ENCODE measurements at regions not wholly inside any gene's neighbourhood (a gene's known extent, or its start where the extent isn't known, plus 50 kb on each side); places are given as distances from the start of the nearest gene placed in this dataset.

DNA sequence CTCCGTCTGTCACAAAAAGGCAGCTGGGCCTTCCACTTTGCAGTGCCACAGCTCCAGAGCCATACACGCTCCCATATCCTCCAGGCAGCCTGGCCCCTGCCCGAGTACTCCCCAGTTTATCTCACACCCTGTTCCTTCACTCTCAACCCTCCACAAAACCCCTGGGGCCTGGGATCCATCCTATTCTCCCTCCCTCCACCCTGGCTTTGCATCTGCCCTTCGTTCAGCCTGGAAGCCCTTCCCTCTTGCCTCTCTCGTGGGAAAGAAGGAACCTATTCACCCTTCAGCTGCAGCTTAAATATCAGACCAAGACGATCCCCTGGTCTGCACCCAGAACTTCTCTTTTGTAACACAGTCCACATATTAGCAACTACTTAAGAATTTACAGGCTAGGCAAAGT, 56.7 kb downstream of the CAMK2N1 start:
- no peaks in the 10 kb centered on the region for H3K27me3 ChIP-seq (ENCODE audit: insufficient read depth, low read length, poor library complexity, severe bottlenecking)
- no peaks in the 10 kb centered on the region for H3K36me3 ChIP-seq (ENCODE audit: insufficient read depth, low read length)
- H4K20me1 ChIP-seq (ENCODE audit: insufficient read depth, low read length, poor library complexity, severe bottlenecking) = no peaks in the 10 kb centered on the region
- H3K9me2 ChIP-seq (replicated peaks; ENCODE audit: low read depth, low read length) = no peaks in the 10 kb centered on the region
- no peaks in the 10 kb centered on the region for H3K9me3 ChIP-seq (ENCODE audit: insufficient read depth, low read depth, low read length)
- H3K4me3 ChIP-seq (ENCODE audit: low read length, poor library complexity, severe bottlenecking) = no peak overlapping the region
- no peak for TF ChIP-seq EZH2phosphoT487 (IDR thresholded peaks at IDR 0.05; ENCODE audit: borderline replicate concordance)
- TF ChIP-seq, protein P1, sequence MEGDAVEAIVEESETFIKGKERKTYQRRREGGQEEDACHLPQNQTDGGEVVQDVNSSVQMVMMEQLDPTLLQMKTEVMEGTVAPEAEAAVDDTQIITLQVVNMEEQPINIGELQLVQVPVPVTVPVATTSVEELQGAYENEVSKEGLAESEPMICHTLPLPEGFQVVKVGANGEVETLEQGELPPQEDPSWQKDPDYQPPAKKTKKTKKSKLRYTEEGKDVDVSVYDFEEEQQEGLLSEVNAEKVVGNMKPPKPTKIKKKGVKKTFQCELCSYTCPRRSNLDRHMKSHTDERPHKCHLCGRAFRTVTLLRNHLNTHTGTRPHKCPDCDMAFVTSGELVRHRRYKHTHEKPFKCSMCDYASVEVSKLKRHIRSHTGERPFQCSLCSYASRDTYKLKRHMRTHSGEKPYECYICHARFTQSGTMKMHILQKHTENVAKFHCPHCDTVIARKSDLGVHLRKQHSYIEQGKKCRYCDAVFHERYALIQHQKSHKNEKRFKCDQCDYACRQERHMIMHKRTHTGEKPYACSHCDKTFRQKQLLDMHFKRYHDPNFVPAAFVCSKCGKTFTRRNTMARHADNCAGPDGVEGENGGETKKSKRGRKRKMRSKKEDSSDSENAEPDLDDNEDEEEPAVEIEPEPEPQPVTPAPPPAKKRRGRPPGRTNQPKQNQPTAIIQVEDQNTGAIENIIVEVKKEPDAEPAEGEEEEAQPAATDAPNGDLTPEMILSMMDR (conservative IDR thresholded peaks at IDR 0.05; ENCODE audit: low read length) = no peak
- no peaks in the 10 kb centered on the region for H3F3A ChIP-seq (ENCODE audit: low read depth)
- no peaks in the 10 kb centered on the region for H3K4me1 ChIP-seq (ENCODE audit: insufficient read depth, low read length, poor library complexity, severe bottlenecking)
- no peaks in the 10 kb centered on the region for H3K79me2 ChIP-seq (ENCODE audit: insufficient read depth, low read length)
- H3K9ac ChIP-seq (ENCODE audit: low read depth, low read length, poor library complexity, severe bottlenecking) = no peak overlapping the region
- H3K4me2 ChIP-seq (ENCODE audit: low read depth, low read length, poor library complexity, severe bottlenecking) = no peak overlapping the region
- H2AFZ ChIP-seq (ENCODE audit: low read length) = no peak overlapping the region

DNA sequence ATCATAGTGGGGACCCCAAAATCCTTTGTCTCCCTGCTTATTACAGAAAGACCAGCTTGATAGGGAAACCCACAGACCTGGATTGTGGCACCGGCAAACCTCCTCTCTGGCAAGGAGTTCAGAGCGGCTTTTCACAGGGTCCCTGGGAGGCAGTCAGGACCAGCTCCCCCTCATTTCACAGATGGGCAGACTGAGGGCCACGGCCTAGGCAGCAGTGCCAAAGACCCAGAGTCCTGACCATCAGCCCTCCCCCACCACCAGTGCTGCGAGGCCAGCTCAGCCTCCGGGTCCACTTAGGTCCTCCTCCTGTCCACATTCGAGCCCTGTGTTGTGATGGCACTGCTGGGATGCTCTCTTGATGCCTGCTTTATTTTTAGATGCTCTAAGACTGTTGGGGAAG, 57.2 kb downstream of the CAMK2N1 start:
- H3K9me3 ChIP-seq (ENCODE audit: insufficient read depth, low read depth, low read length) = no peaks in the 10 kb centered on the region
- no peak overlapping the region for H2AFZ ChIP-seq (ENCODE audit: low read length)
- no peaks in the 10 kb centered on the region for H3K4me1 ChIP-seq (ENCODE audit: insufficient read depth, low read length, poor library complexity, severe bottlenecking)
- no peaks in the 10 kb centered on the region for H4K20me1 ChIP-seq (ENCODE audit: insufficient read depth, low read length, poor library complexity, severe bottlenecking)
- H3K79me2 ChIP-seq (ENCODE audit: insufficient read depth, low read length) = no peaks in the 10 kb centered on the region
- no peak for TF ChIP-seq EZH2phosphoT487 (IDR thresholded peaks at IDR 0.05; ENCODE audit: borderline replicate concordance)
- TF ChIP-seq, protein P1 (conservative IDR thresholded peaks at IDR 0.05; ENCODE audit: low read length) = no peak
- H3K4me3 ChIP-seq (ENCODE audit: low read length, poor library complexity, severe bottlenecking) = no peak overlapping the region
- no peak overlapping the region for H3K9ac ChIP-seq (ENCODE audit: low read depth, low read length, poor library complexity, severe bottlenecking)
- no peaks in the 10 kb centered on the region for H3F3A ChIP-seq (ENCODE audit: low read depth)
- H3K4me2 ChIP-seq (ENCODE audit: low read depth, low read length, poor library complexity, severe bottlenecking) = no peak overlapping the region
- no peaks in the 10 kb centered on the region for H3K36me3 ChIP-seq (ENCODE audit: insufficient read depth, low read length)
- no peaks in the 10 kb centered on the region for H3K9me2 ChIP-seq (replicated peaks; ENCODE audit: low read depth, low read length)
- H3K27me3 ChIP-seq (ENCODE audit: insufficient read depth, low read length, poor library complexity, severe bottlenecking) = no peaks in the 10 kb centered on the region

DNA sequence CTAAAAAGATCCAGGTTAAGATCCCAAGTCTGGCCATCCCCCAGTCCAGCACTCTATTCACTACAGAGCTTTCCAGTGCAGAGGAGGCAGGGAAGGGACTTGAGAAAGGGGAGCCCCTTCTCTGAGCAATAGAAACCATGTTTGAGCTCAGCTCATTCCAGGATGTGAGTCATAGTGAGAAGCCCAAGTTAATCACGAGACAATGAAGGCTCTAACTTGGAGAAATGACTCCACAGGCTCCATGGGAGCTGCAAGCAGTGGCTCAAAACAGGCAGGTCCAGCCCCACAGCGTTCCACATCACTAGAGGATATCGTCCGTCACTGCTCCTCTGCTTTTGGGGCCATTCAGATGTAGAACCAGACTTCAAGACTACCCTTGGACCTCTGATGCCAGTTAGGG, 59.1 kb downstream of the CAMK2N1 start:
- H3K9me3 ChIP-seq (ENCODE audit: insufficient read depth, low read depth, low read length) = peaks cover 9% of the 10 kb centered on the region
- H3K4me1 ChIP-seq (ENCODE audit: insufficient read depth, low read length, poor library complexity, severe bottlenecking) = no peaks in the 10 kb centered on the region
- H3K4me3 ChIP-seq (ENCODE audit: low read length, poor library complexity, severe bottlenecking) = no peak overlapping the region
- no peak overlapping the region for H3K4me2 ChIP-seq (ENCODE audit: low read depth, low read length, poor library complexity, severe bottlenecking)
- H3K9me2 ChIP-seq (replicated peaks; ENCODE audit: low read depth, low read length) = no peaks in the 10 kb centered on the region
- H3K9ac ChIP-seq (ENCODE audit: low read depth, low read length, poor library complexity, severe bottlenecking) = no peak overlapping the region
- no peak overlapping the region for H2AFZ ChIP-seq (ENCODE audit: low read length)
- no peaks in the 10 kb centered on the region for H3K27me3 ChIP-seq (ENCODE audit: insufficient read depth, low read length, poor library complexity, severe bottlenecking)
- H3F3A ChIP-seq (ENCODE audit: low read depth) = no peaks in the 10 kb centered on the region
- no peaks in the 10 kb centered on the region for H4K20me1 ChIP-seq (ENCODE audit: insufficient read depth, low read length, poor library complexity, severe bottlenecking)
- TF ChIP-seq EZH2phosphoT487 (IDR thresholded peaks at IDR 0.05; ENCODE audit: borderline replicate concordance) = no peak
- TF ChIP-seq, protein P1 (conservative IDR thresholded peaks at IDR 0.05; ENCODE audit: low read length) = no peak
- H3K79me2 ChIP-seq (ENCODE audit: insufficient read depth, low read length) = no peaks in the 10 kb centered on the region
- H3K36me3 ChIP-seq (ENCODE audit: insufficient read depth, low read length) = no peaks in the 10 kb centered on the region

Measured in Loucy (cell line).